Smooth muscle cell (in vitro differentiated cells): ENCODE measurements at regions not wholly inside any gene's neighbourhood (a gene's known extent, or its start where the extent isn't known, plus 50 kb on each side); places are given as distances from the start of the nearest gene placed in this dataset.
A peak's percentile ranks its signal among the peaks of the same experiment; 100 is the strongest.

Source experiments
- DNase-seq: peaks from one replicate; lab custom pipeline; 2025; ENCODE audit not compliant: unreplicated experiment; lab: John Stamatoyannopoulos, UW
- H2AFZ ChIP-seq: fragments of 200-600 bp; sonication (generic); 2 replicates; pipeline ENCODE4 v1.6.0; 2016; ENCODE audit warnings: antibody characterized with exemption, low read depth, mild to moderate bottlenecking
- H3F3A ChIP-seq: fragments of 200-600 bp; sonication (generic); 2 replicates; pipeline ENCODE4 v1.6.0; 2017; ENCODE audit warnings: antibody characterized with exemption, low read depth
- H3K27ac ChIP-seq: fragments of 200-600 bp; sonication (generic); 2 replicates; pipeline ENCODE4 v1.5.1; 2016; ENCODE audit warnings: low read depth, mild to moderate bottlenecking
- H3K27me3 ChIP-seq: fragments of 200-600 bp; sonication (generic); 2 replicates; pipeline ENCODE4 v1.6.1; 2016; ENCODE audit warnings: low read depth, mild to moderate bottlenecking
- H3K36me3 ChIP-seq: fragments of 200-600 bp; sonication (generic); 2 replicates; pipeline ENCODE4 v1.5.1; 2016; ENCODE audit warnings: low read depth
- H3K4me1 ChIP-seq: fragments of 200-600 bp; sonication (generic); 2 replicates; pipeline ENCODE4 v1.5.1; 2016; ENCODE audit warnings: low read depth
- H3K4me2 ChIP-seq: fragments of 200-600 bp; sonication (generic); 2 replicates; pipeline ENCODE4 v1.6.0; 2016; ENCODE audit warnings: mild to moderate bottlenecking
- H3K4me3 ChIP-seq: fragments of 200-600 bp; sonication (generic); 2 replicates; pipeline ENCODE4 v1.5.1; 2016; ENCODE audit warnings: mild to moderate bottlenecking
- H3K79me2 ChIP-seq: fragments of 200-600 bp; sonication (generic); 2 replicates; pipeline ENCODE4 v1.6.0; 2016; ENCODE audit warnings: low read depth, mild to moderate bottlenecking
- H3K9ac ChIP-seq: fragments of 200-600 bp; sonication (generic); 2 replicates; pipeline ENCODE4 v1.6.0; 2016; ENCODE audit warnings: low read depth
- H3K9me3 ChIP-seq: fragments of 200-600 bp; sonication (generic); replicated peaks from 2 replicates; pipeline ENCODE4 v1.5.1; 2016; ENCODE audit warnings: low read depth
- H4K20me1 ChIP-seq: fragments of 200-600 bp; sonication (generic); 2 replicates; pipeline ENCODE4 v1.6.0; 2016; ENCODE audit warnings: low read depth
- CTCF ChIP-seq: fragments of 200-600 bp; sonication (generic); IDR thresholded peaks from 2 replicates; pipeline ENCODE4 v1.5.1; 2017; ENCODE audit warnings: borderline replicate concordance, mild to moderate bottlenecking, antibody characterized with exemption; ENCODE audit not compliant: insufficient read depth, poor library complexity, severe bottlenecking
- WGBS: methylation state at CpG from one replicate; pipeline ENCODE4 v1.1.7; 2016; ENCODE audit warnings: low lambda C conversion rate; 5-methylcytosine and 5-hydroxymethylcytosine counted together

- Histone ChIP-seq H3K9ac (no peak overlapping the region), H2AFZ (no peak overlapping the region), H3K79me2 (no peaks in the 10 kb centered on the region), H3K36me3 (no peaks in the 10 kb centered on the region), H3K4me1 (peaks cover 8% of the 10 kb centered on the region), H3K27me3 (no peaks in the 10 kb centered on the region), H3F3A (no peaks in the 10 kb centered on the region), H3K27ac (no peak overlapping the region), H4K20me1 (no peaks in the 10 kb centered on the region), H3K4me3 (no peak overlapping the region), H3K9me3 (no peaks in the 10 kb centered on the region), H3K4me2 (no peak overlapping the region)
- 78% methylated on average over 7 of the region's 7 CpGs for WGBS
- TF ChIP-seq CTCF = no peak
- no peak for DNase-seq
Observed at GRCh38 chr4:133059117-133059516, 90.0 kb upstream of the PCDH10 start.

- Histone ChIP-seq H3K79me2 (no peaks in the 10 kb centered on the region), H3K27ac (peak overlapping the region; percentile 44), H3K36me3 (no peaks in the 10 kb centered on the region), H3K4me2 (peak overlapping the region; percentile 65), H3K4me1 (peaks cover 8% of the 10 kb centered on the region), H3K9me3 (peaks cover 10% of the 10 kb centered on the region), H2AFZ (no peak overlapping the region), H4K20me1 (no peaks in the 10 kb centered on the region), H3K9ac (no peak overlapping the region), H3F3A (no peaks in the 10 kb centered on the region), H3K4me3 (no peak overlapping the region), H3K27me3 (no peaks in the 10 kb centered on the region)
- WGBS = 89% methylated on average over 1 of the region's 1 CpG
- DNase-seq = no peak
- TF ChIP-seq CTCF = no peak
Observed at GRCh38 chr4:133062851-133063250, 86.2 kb upstream of the PCDH10 start.

- H3K4me2 ChIP-seq = no peak overlapping the region
- DNase-seq = no peak
- H3K79me2 ChIP-seq = no peaks in the 10 kb centered on the region
- no peaks in the 10 kb centered on the region for H3K27me3 ChIP-seq
- peaks cover 18% of the 10 kb centered on the region for H3K9me3 ChIP-seq
- H3K36me3 ChIP-seq = peaks cover 7% of the 10 kb centered on the region
- H4K20me1 ChIP-seq = no peaks in the 10 kb centered on the region
- no peaks in the 10 kb centered on the region for H3K4me1 ChIP-seq
- H3K9ac ChIP-seq = no peak overlapping the region
- H3K27ac ChIP-seq = no peak overlapping the region
- H2AFZ ChIP-seq = no peak overlapping the region
- H3F3A ChIP-seq = no peaks in the 10 kb centered on the region
- H3K4me3 ChIP-seq = no peak overlapping the region
- TF ChIP-seq CTCF = no peak
- WGBS = 47% methylated on average over 2 of the region's 2 CpGs
Observed at GRCh38 chr4:133068083-133068482, 81.0 kb upstream of the PCDH10 start.

GRCh38 chr4:133081246-133081645 lies 67.8 kb upstream of the PCDH10 start:
- no peaks in the 10 kb centered on the region for H3F3A ChIP-seq
- no peaks in the 10 kb centered on the region for H3K36me3 ChIP-seq
- H3K9ac ChIP-seq = no peak overlapping the region
- no peaks in the 10 kb centered on the region for H3K9me3 ChIP-seq
- H3K79me2 ChIP-seq = no peaks in the 10 kb centered on the region
- H3K4me1 ChIP-seq = no peaks in the 10 kb centered on the region
- no peak for TF ChIP-seq CTCF
- H2AFZ ChIP-seq = no peak overlapping the region
- no peak overlapping the region for H3K4me2 ChIP-seq
- no peaks in the 10 kb centered on the region for H4K20me1 ChIP-seq
- H3K27me3 ChIP-seq = no peaks in the 10 kb centered on the region
- H3K4me3 ChIP-seq = no peak overlapping the region
- no peak for DNase-seq
- 90% methylated on average over 2 of the region's 2 CpGs for WGBS
- no peak overlapping the region for H3K27ac ChIP-seq
